ENCODE measurements at regions not wholly inside any gene's neighbourhood (a gene's known extent, or its start where the extent isn't known, plus 50 kb on each side); places are given as distances from the start of the nearest gene placed in this dataset.

- Mint-ChIP-seq H3K4me1 (ENCODE audit: low read depth) (no peaks in the 10 kb centered on the region), H3K36me3 (ENCODE audit: insufficient read depth) (no peaks in the 10 kb centered on the region), H3K27me3 (ENCODE audit: low read depth) (no peaks in the 10 kb centered on the region), H3K9me3 (no peaks in the 10 kb centered on the region), H3K4me3 (no peak overlapping the region)
- ATAC-seq: no peak
- no peak for DNase-seq
Measured at GRCh38 chr1:14242870-14243269, 355.6 kb upstream of the KAZN start.

- no peaks in the 10 kb centered on the region for H3K27me3 Mint-ChIP-seq (ENCODE audit: low read depth)
- no peaks in the 10 kb centered on the region for H3K9me3 Mint-ChIP-seq
- DNase-seq (no peak), ATAC-seq (no peak)
- H3K4me3 Mint-ChIP-seq: no peak overlapping the region
- H3K36me3 Mint-ChIP-seq (ENCODE audit: insufficient read depth): no peaks in the 10 kb centered on the region
- H3K4me1 Mint-ChIP-seq (ENCODE audit: low read depth): no peaks in the 10 kb centered on the region
Measured at GRCh38 chr1:14245954-14246353, 352.5 kb upstream of the KAZN start.

GRCh38 chr1:14246471-14246870 is 352.0 kb upstream of the KAZN start:
- H3K36me3 Mint-ChIP-seq (ENCODE audit: insufficient read depth): no peaks in the 10 kb centered on the region
- no peaks in the 10 kb centered on the region for H3K4me1 Mint-ChIP-seq (ENCODE audit: low read depth)
- no peaks in the 10 kb centered on the region for H3K9me3 Mint-ChIP-seq
- no peak overlapping the region for H3K4me3 Mint-ChIP-seq
- no peaks in the 10 kb centered on the region for H3K27me3 Mint-ChIP-seq (ENCODE audit: low read depth)
- ATAC-seq: no peak
- DNase-seq: no peak

GRCh38 chr1:14247666-14248065 is 350.8 kb upstream of the KAZN start:
- Mint-ChIP-seq H3K27me3 (ENCODE audit: low read depth) (peaks cover 4% of the 10 kb centered on the region), H3K4me3 (no peak overlapping the region), H3K36me3 (ENCODE audit: insufficient read depth) (no peaks in the 10 kb centered on the region), H3K4me1 (ENCODE audit: low read depth) (no peaks in the 10 kb centered on the region), H3K9me3 (no peaks in the 10 kb centered on the region)
- DNase-seq (no peak), ATAC-seq (no peak)

- Mint-ChIP-seq H3K27me3 (ENCODE audit: low read depth) (peaks cover 4% of the 10 kb centered on the region), H3K36me3 (ENCODE audit: insufficient read depth) (no peaks in the 10 kb centered on the region), H3K9me3 (no peaks in the 10 kb centered on the region), H3K4me1 (ENCODE audit: low read depth) (no peaks in the 10 kb centered on the region), H3K4me3 (no peak overlapping the region)
- no peak for DNase-seq
- no peak for ATAC-seq
Measured at GRCh38 chr1:14251871-14252270, 346.6 kb upstream of the KAZN start.

GRCh38 chr1:14253676-14254075 is 344.8 kb upstream of the KAZN start:
- Mint-ChIP-seq H3K4me3 (no peak overlapping the region), H3K4me1 (ENCODE audit: low read depth) (no peaks in the 10 kb centered on the region), H3K36me3 (ENCODE audit: insufficient read depth) (no peaks in the 10 kb centered on the region), H3K27me3 (ENCODE audit: low read depth) (peaks cover 4% of the 10 kb centered on the region), H3K9me3 (no peaks in the 10 kb centered on the region)
- DNase-seq (no peak), ATAC-seq (no peak)

- Mint-ChIP-seq H3K9me3 (no peaks in the 10 kb centered on the region), H3K4me3 (no peak overlapping the region), H3K36me3 (ENCODE audit: insufficient read depth) (no peaks in the 10 kb centered on the region), H3K27me3 (ENCODE audit: low read depth) (peaks cover 4% of the 10 kb centered on the region), H3K4me1 (ENCODE audit: low read depth) (no peaks in the 10 kb centered on the region)
- ATAC-seq (no peak), DNase-seq (no peak)
Measured at GRCh38 chr1:14254251-14254650, 344.2 kb upstream of the KAZN start.

GRCh38 chr1:14255233-14255632 is 343.3 kb upstream of the KAZN start:
- no peaks in the 10 kb centered on the region for H3K4me1 Mint-ChIP-seq (ENCODE audit: low read depth)
- H3K27me3 Mint-ChIP-seq (ENCODE audit: low read depth): peaks cover 9% of the 10 kb centered on the region
- no peak for ATAC-seq
- H3K36me3 Mint-ChIP-seq (ENCODE audit: insufficient read depth): no peaks in the 10 kb centered on the region
- H3K9me3 Mint-ChIP-seq: no peaks in the 10 kb centered on the region
- H3K4me3 Mint-ChIP-seq: no peak overlapping the region
- DNase-seq: no peak

GRCh38 chr1:14255711-14256110 is 342.8 kb upstream of the KAZN start:
- H3K4me1 Mint-ChIP-seq (ENCODE audit: low read depth): no peaks in the 10 kb centered on the region
- no peak overlapping the region for H3K4me3 Mint-ChIP-seq
- ATAC-seq (no peak), DNase-seq (no peak)
- H3K9me3 Mint-ChIP-seq: no peaks in the 10 kb centered on the region
- H3K36me3 Mint-ChIP-seq (ENCODE audit: insufficient read depth): no peaks in the 10 kb centered on the region
- H3K27me3 Mint-ChIP-seq (ENCODE audit: low read depth): peaks cover 10% of the 10 kb centered on the region

GRCh38 chr1:14259191-14259757 is 339.2 kb upstream of the KAZN start:
- DNase-seq (no peak), ATAC-seq (no peak)
- H3K36me3 Mint-ChIP-seq (ENCODE audit: insufficient read depth): no peaks in the 10 kb centered on the region
- peaks cover 7% of the 10 kb centered on the region for H3K27me3 Mint-ChIP-seq (ENCODE audit: low read depth)
- H3K9me3 Mint-ChIP-seq: no peaks in the 10 kb centered on the region
- no peak overlapping the region for H3K4me3 Mint-ChIP-seq
- H3K4me1 Mint-ChIP-seq (ENCODE audit: low read depth): no peaks in the 10 kb centered on the region

- ATAC-seq (no peak), DNase-seq (no peak)
- Mint-ChIP-seq H3K4me1 (ENCODE audit: low read depth) (no peaks in the 10 kb centered on the region), H3K4me3 (no peak overlapping the region), H3K9me3 (no peaks in the 10 kb centered on the region), H3K27me3 (ENCODE audit: low read depth) (peaks cover 7% of the 10 kb centered on the region), H3K36me3 (ENCODE audit: insufficient read depth) (no peaks in the 10 kb centered on the region)
Measured at GRCh38 chr1:14260480-14260879, 338.0 kb upstream of the KAZN start.

GRCh38 chr1:14261395-14261794 is 337.1 kb upstream of the KAZN start:
- Mint-ChIP-seq H3K4me1 (ENCODE audit: low read depth) (no peaks in the 10 kb centered on the region), H3K4me3 (no peak overlapping the region), H3K27me3 (ENCODE audit: low read depth) (peaks cover 7% of the 10 kb centered on the region), H3K36me3 (ENCODE audit: insufficient read depth) (no peaks in the 10 kb centered on the region), H3K9me3 (no peaks in the 10 kb centered on the region)
- ATAC-seq: no peak
- no peak for DNase-seq

GRCh38 chr1:14262637-14263036 is 335.8 kb upstream of the KAZN start:
- peaks cover 7% of the 10 kb centered on the region for H3K27me3 Mint-ChIP-seq (ENCODE audit: low read depth)
- no peaks in the 10 kb centered on the region for H3K9me3 Mint-ChIP-seq
- no peak overlapping the region for H3K4me3 Mint-ChIP-seq
- DNase-seq (no peak), ATAC-seq (no peak)
- H3K4me1 Mint-ChIP-seq (ENCODE audit: low read depth): no peaks in the 10 kb centered on the region
- no peaks in the 10 kb centered on the region for H3K36me3 Mint-ChIP-seq (ENCODE audit: insufficient read depth)

GRCh38 chr1:14263225-14263624 is 335.3 kb upstream of the KAZN start:
- DNase-seq: no peak
- H3K4me1 Mint-ChIP-seq (ENCODE audit: low read depth): no peaks in the 10 kb centered on the region
- peaks cover 7% of the 10 kb centered on the region for H3K27me3 Mint-ChIP-seq (ENCODE audit: low read depth)
- H3K4me3 Mint-ChIP-seq: no peak overlapping the region
- H3K9me3 Mint-ChIP-seq: no peaks in the 10 kb centered on the region
- H3K36me3 Mint-ChIP-seq (ENCODE audit: insufficient read depth): no peaks in the 10 kb centered on the region
- no peak for ATAC-seq

GRCh38 chr1:14263671-14264070 is 334.8 kb upstream of the KAZN start:
- no peak for ATAC-seq
- no peaks in the 10 kb centered on the region for H3K36me3 Mint-ChIP-seq (ENCODE audit: insufficient read depth)
- H3K9me3 Mint-ChIP-seq: no peaks in the 10 kb centered on the region
- H3K4me1 Mint-ChIP-seq (ENCODE audit: low read depth): no peaks in the 10 kb centered on the region
- no peak for DNase-seq
- no peak overlapping the region for H3K4me3 Mint-ChIP-seq
- H3K27me3 Mint-ChIP-seq (ENCODE audit: low read depth): peaks cover 7% of the 10 kb centered on the region

GRCh38 chr1:14265495-14265894 is 333.0 kb upstream of the KAZN start:
- no peak for ATAC-seq
- Mint-ChIP-seq H3K9me3 (no peaks in the 10 kb centered on the region), H3K27me3 (ENCODE audit: low read depth) (no peaks in the 10 kb centered on the region), H3K4me3 (no peak overlapping the region), H3K4me1 (ENCODE audit: low read depth) (no peaks in the 10 kb centered on the region), H3K36me3 (ENCODE audit: insufficient read depth) (no peaks in the 10 kb centered on the region)
- DNase-seq: no peak

Data from activated T-cell treated with anti-CD3 and anti-CD28 coated beads, Interleukin-2, amount 50 U/mL, for 4 hours (primary cell).